Bone marrow (tissue), 2 donors: ENCODE measurements at regions not wholly inside any gene's neighbourhood (a gene's known extent, or its start where the extent isn't known, plus 50 kb on each side); places are given as distances from the start of the nearest gene placed in this dataset.

Source experiments
- DNase-seq, 2 donors: peaks; one replicate each; lab custom pipeline; 2025; lab: John Stamatoyannopoulos, UW

DNA sequence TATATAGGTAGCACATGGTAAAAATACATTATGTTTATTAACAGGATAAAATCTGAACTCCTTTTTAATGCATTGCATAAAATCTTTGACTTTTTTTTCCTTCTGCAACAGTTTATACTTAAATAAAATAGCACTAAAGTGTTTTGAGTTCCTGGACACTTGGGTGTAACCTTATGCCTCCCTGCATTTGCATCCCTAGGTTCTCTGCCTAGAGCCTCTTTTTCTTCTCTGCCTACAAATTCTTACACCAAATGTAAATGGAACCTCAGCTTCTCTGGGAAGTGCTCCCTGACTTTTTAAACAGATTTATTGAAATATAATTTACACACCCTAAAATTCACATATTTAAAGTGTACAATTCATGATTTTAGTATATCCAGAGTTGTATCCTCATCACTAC is 1017.6 kb downstream of the CNTNAP5 start:
- DNase-seq = no peak

DNA sequence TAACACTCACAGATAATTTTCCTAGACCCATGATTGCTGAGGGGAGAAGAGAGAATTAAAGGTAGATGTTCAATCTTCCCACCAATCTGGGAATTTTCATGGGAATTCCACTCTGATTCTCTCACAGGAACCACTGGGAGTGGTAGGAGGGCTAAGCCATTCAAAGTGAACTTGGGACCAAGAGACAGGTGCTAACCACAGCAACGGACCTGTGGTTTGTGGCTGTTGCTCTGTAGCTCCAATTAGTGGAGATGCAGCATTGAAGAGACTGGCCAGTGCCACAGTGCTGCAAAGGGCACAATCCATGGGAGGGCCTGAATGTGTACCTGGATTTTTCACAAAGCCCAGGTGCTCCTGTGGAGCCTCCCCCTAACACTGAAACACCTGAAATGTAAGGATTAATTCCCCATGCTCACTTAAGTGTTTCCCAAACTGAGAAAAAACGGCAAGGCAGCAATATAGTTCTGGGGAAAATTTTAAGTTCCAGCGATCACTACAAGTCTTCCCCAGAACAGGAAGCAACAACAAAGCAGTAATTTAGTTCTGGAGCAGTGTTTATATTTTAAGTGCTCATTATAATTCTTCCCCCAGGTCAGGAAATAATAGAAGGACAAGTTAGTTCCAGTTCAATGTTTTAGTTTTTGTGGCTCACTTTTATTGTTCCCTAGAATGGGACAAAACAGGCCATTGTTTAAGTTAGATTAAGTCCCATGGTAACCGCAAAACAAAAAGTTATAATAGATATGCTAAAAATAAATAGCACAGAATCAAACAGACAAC is 1045.8 kb downstream of the CNTNAP5 start:
- no peak for DNase-seq

DNA sequence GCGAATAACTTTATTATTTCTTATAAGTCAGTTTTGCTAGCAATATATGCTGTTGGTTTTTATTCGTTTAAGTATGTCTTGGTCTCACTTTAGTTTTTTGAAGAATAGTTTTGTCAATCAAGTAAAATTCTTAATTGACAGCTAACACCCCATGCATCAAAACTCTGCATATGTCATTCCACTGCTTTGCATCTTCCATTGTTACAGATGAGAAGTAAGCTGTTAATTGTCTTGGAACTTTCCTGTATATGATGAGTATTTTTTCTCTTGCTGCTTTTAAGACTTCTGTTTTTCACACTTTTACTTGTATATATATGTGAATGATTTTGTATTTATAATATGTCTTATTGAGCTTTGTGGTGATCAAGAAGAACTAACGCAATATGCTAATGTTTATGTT is 1048.4 kb downstream of the CNTNAP5 start:
- DNase-seq = no peak

- no peak for DNase-seq
Observed at GRCh38 chr2:125085904-125086303, 1060.8 kb downstream of the CNTNAP5 start.

GRCh38 chr2:125086313-125087184 is 1061.5 kb downstream of the CNTNAP5 start:
- DNase-seq = no peak

DNA sequence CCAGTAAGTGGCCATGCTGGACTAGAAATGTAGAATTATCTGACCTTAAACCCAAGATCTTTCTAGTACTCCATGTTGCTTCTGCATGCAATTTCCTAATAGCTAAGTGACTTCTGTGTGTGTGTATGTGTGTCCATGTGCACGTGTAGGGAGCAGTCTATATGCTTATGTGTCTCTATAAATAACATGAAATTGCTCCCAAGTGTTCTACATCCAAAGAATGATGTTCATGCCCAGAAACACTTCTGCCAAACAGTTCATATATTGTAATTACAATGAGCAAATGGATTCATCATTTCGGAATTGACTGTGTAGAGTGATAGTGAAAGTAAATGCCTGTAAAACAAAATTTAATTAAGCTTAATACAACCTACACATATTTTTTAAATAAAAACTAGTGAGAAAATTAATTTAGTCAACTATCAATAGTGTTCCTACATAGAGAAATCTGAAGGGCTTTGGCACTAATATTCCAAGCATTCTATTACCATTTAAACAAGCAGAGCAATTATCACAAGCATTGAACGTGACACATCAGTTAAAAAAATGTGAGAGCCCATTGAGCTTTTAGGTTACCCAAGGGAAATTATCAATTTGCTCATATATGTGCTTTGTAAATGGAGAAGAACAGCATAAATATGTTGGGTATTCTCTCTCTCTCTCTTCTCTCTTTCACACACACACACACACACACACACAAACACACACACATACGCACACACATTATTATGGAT is 1067.4 kb downstream of the CNTNAP5 start:
- DNase-seq = no peak

- no peak for DNase-seq
Observed at GRCh38 chr2:125095826-125096225, 1070.7 kb downstream of the CNTNAP5 start.

DNA sequence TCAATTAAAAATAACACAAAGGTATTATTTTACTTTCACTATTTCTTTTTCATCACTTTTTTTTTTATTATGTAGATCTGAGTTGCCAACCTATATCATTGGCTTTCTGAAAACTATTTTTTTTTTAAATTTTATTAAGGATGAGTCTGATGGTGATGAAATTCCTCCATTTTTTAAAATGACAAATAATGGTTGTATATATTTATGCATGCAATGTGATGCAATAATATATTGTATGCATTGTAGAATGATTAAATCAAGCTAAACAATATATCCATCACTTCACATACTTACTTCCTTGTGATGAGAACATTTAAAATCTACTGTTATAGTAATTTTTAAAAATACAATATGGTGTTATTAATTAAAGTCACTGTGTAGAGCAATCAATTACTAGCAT is 1081.6 kb downstream of the CNTNAP5 start:
- DNase-seq = no peak

- DNase-seq = no peak
Observed at GRCh38 chr2:125107446-125107845, 1082.4 kb downstream of the CNTNAP5 start.

DNA sequence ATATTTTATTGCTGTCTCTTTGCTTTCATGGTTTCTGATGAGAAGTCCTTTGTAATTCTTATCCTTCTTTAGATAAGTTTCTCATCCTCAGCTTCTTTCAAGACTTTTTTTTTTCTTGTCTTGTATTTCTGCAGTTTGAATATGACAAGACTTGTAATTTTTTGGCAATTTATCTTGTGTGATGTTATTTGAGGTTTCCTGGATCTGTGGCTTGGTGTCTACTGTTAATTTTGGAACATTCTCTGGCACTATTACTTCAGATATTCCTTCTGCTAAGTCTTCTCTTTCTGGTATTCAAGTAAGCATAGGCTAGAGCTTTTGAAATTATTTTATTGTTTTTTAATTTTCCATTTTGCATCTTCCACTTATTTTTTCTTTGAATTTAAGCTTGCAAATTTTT is 1083.2 kb downstream of the CNTNAP5 start:
- DNase-seq = no peak

- no peak for DNase-seq
Observed at GRCh38 chr2:125125902-125126301, 1100.8 kb downstream of the CNTNAP5 start.

GRCh38 chr2:125160947-125161346 is 1135.9 kb downstream of the CNTNAP5 start:
- no peak for DNase-seq

DNA sequence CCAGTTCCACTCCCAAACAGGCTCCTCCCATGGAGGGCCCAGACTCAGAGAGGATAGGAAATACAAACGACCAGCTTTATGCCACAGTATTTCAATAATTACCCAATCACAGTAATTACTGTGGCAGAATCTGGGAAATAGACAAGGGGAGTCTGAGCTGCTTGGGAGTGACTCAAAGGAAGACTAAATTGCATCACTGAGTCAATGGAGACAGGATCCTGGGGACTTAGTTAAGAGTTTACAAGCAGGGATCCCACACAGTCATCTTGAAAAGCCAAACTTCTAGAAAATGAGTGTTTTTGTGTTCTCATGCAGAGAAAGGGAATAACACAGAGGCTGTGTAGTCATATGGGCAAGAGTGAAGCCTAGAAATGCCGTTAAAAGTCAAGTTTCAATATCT is 1142.1 kb downstream of the CNTNAP5 start:
- no peak for DNase-seq

GRCh38 chr2:125167820-125168219 is 1142.7 kb downstream of the CNTNAP5 start:
- no peak for DNase-seq

GRCh38 chr2:125168442-125168841 is 1143.4 kb downstream of the CNTNAP5 start:
- DNase-seq = no peak

DNA sequence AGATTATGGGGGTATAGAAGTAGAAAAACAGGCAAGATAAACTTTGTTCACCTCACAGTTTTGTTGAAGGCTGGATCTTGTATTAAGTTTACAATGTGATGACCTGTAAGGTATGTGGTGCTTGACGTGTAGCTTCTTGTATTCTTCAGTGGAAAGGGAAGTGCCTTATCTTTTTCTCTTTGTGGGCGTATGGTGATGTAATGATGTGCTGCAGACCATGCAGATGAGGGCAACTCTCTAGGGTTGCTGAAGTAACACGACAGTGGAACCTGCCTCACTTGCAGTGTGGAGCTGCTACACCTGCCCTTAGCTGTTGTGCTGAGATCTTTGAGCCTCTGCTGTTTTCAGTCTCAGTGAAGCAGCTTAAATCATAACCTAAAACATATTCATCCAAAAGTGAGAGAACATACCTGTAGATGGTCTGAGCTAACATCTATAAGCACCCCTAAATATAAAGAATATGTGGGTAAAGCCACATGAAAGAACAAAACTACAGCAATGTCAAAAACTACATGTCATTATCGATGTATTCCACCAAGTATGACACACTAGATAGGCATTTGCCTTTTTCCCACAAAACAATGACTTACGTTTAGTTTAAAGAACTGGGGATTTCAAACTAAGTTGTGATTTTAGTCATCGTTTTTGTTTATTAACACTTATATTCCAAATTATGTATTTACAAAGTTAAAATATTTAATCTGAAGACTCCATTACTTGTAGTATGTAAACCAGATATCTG is 1144.1 kb downstream of the CNTNAP5 start:
- DNase-seq = no peak

- DNase-seq = no peak
Observed at GRCh38 chr2:125169764-125170146, 1144.7 kb downstream of the CNTNAP5 start.

DNA sequence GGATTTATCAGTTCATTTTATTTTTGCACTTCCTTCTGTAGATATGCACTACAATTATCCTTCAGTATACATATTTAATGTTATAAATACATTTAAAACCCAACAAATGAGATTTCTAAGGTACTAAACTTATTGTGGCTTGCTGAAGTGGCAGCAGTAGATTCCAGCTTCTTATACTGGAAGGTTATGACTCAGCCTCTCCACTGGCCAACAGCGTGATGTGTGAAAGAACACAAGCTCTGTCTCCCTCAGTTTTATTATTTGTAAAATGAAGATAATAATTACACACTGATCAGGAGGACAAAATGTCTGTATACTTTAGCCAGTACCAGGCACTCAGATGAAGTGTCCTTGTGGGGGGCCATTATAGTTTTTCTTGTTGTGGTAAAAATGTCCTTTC is 1147.1 kb downstream of the CNTNAP5 start:
- no peak for DNase-seq

GRCh38 chr2:125175415-125175814 is 1150.3 kb downstream of the CNTNAP5 start:
- no peak for DNase-seq

GRCh38 chr2:125185691-125186270 is 1160.7 kb downstream of the CNTNAP5 start:
- DNase-seq = no peak

GRCh38 chr2:125207431-125207830 is 1182.3 kb downstream of the CNTNAP5 start:
- no peak for DNase-seq

DNA sequence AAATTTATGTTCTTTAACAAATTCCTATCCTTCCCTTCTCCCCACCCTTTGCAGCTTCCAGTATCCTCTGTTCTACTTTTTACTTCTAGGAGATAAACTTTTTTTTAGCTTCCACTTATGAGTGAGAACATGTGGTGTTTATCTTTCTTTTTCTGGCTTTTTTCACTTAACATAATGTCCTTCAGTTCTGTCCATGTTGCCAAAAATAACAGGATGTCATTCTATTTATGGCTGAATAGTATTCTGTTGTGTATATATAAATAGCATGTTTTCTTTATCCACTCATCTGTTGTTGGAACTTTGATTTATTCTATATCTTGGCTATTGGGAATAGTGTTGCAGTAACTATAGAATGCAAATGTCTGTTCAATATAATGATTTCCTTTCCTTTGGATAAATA is 1191.2 kb downstream of the CNTNAP5 start:
- no peak for DNase-seq
